ENCODE measurements at regions not wholly inside any gene's neighbourhood (a gene's known extent, or its start where the extent isn't known, plus 50 kb on each side); places are given as distances from the start of the nearest gene placed in this dataset.
"Not testable (repeated sequence)": the region's sequence is repeated elsewhere in the genome, so short reads cannot be mapped to it uniquely, and the experiment has no call there.

- TF ChIP-seq EZH2 (IDR thresholded peaks at IDR 0.05); POLR2AphosphoS5 (IDR thresholded peaks at IDR 0.05; ENCODE audit: borderline replicate concordance, low read depth, low read length); FOXP2 (optimal IDR thresholded peaks at IDR 0.05; ENCODE audit: control extremely low read depth, extremely low read length, insufficient read depth): not testable (repeated sequence)
These were observed 397.8 kb upstream of the ZNF337 start for GRCh38 chr20:26094498-26094897.
